Activated CD4-positive, alpha-beta T cell treated with anti-CD3 and anti-CD28 coated beads, Interleukin-2, amount 10 ng/mL, durations not matched to agents 7 days and 5 days (primary cell): ENCODE measurements at regions not wholly inside any gene's neighbourhood (a gene's known extent, or its start where the extent isn't known, plus 50 kb on each side); places are given as distances from the start of the nearest gene placed in this dataset.

Experiments used
- CTCF ChIA-PET: fragments of 350-600 bp; sonication (Branson Sonifier 250); formaldehyde crosslinking; loops from one replicate; lab custom pipeline; 2021; ENCODE audit warnings: antibody characterized with exemption; lab: Charles Lee
- POLR2A ChIA-PET: fragments of 350-600 bp; sonication (Branson Sonifier 250); formaldehyde crosslinking; loops from one replicate; lab custom pipeline; 2021; ENCODE audit warnings: antibody characterized with exemption; lab: Charles Lee
- DNase-seq: peaks from one replicate; pipeline ENCODE4 v3.0.0-alpha.2; 2020
- H3K27ac Mint-ChIP-seq: one replicate; pipeline ENCODE4 v1.8.0; 2021; ENCODE audit warnings: mild to moderate bottlenecking, moderate library complexity, mixed read lengths
- H3K27me3 Mint-ChIP-seq: one replicate; pipeline ENCODE4 v1.8.0; 2021; ENCODE audit warnings: mixed read lengths
- H3K36me3 Mint-ChIP-seq: one replicate; pipeline ENCODE4 v1.8.0; 2021; ENCODE audit warnings: low read depth, mixed read lengths
- H3K4me1 Mint-ChIP-seq: one replicate; pipeline ENCODE4 v1.8.0; 2021; ENCODE audit warnings: mixed read lengths
- H3K4me3 Mint-ChIP-seq: one replicate; pipeline ENCODE4 v1.8.0; 2021; ENCODE audit warnings: mild to moderate bottlenecking, moderate library complexity, mixed read lengths
- H3K9me3 Mint-ChIP-seq: one replicate; pipeline ENCODE4 v1.8.0; 2021; ENCODE audit warnings: mixed read lengths

DNA sequence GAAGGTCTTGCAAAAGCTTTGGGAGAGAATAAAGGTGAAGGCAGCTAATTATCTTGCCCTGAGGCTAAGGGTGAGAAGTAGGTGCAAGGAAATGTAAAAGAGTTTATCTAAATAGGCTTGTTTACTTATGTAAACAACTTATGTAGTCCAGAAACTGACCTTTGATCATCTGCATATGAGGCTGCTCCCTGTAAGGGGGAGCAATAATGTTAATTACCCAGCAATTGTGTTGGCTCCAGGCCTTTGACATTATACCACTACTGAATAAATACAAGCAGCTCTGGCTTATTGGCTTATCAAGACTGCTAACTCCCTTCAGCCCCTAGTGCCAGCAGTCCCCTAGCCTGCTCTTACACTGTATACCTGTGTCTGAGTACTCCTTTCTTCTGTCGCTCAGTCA lies 303.7 kb upstream of the GNPDA2 start:
- H3K36me3 Mint-ChIP-seq, result no peaks in the 10 kb centered on the region
- H3K4me1 Mint-ChIP-seq, result no peaks in the 10 kb centered on the region
- DNase-seq, result no peak
- ChIA-PET POLR2A (no interaction called here), CTCF (no interaction called here)
- H3K27me3 Mint-ChIP-seq, result no peaks in the 10 kb centered on the region
- H3K4me3 Mint-ChIP-seq, result no peak overlapping the region
- no peaks in the 10 kb centered on the region for H3K9me3 Mint-ChIP-seq
- no peak overlapping the region for H3K27ac Mint-ChIP-seq

DNA sequence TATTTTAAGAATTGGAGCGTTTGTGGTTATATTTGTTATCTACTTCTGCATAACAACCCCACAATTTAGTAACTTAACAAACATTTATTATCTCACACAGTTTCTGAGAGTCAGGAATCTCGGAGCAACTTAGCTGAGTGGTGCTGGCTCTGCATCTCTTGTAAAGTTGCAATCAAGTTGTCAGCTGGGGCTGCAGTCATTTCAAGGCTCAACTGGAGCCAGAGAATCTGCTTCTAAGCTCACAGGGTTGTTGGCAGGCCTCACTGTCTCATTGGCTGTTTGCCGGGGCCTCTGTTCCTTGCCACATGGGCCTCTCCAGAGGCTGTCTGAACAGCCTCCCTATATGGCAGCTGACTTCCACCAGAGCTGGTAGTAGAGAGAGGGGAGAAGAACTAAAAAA lies 281.2 kb upstream of the GNPDA2 start:
- no peak for DNase-seq
- peaks cover 2% of the 10 kb centered on the region for H3K9me3 Mint-ChIP-seq
- ChIA-PET CTCF (no interaction called here), POLR2A (no interaction called here)
- H3K4me3 Mint-ChIP-seq, result no peak overlapping the region
- no peaks in the 10 kb centered on the region for H3K4me1 Mint-ChIP-seq
- H3K36me3 Mint-ChIP-seq, result no peaks in the 10 kb centered on the region
- H3K27ac Mint-ChIP-seq, result no peak overlapping the region
- no peaks in the 10 kb centered on the region for H3K27me3 Mint-ChIP-seq

DNA sequence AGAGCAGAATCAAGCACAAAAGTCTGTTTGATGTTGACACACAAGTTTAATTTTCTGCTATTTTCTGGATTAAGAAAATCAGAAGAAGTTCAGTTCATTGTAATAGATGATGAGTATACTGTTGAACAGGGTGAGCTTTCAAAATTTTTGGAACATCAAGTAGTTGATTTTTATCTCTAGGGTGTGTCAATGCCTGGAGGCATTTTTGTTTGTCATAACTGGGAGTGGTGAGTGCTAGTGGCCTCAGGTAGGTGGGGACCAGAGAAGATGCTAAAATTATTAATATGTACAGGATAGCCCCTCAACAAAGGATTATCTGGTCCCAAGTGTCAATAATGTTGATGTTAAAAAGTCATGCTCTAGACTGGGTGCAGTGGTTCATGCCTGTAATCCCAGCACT lies 279.7 kb upstream of the GNPDA2 start:
- H3K9me3 Mint-ChIP-seq, result peaks cover 2% of the 10 kb centered on the region
- no peaks in the 10 kb centered on the region for H3K4me1 Mint-ChIP-seq
- no peaks in the 10 kb centered on the region for H3K36me3 Mint-ChIP-seq
- ChIA-PET POLR2A (no interaction called here), CTCF (no interaction called here)
- DNase-seq, result no peak
- no peaks in the 10 kb centered on the region for H3K27me3 Mint-ChIP-seq
- no peak overlapping the region for H3K27ac Mint-ChIP-seq
- H3K4me3 Mint-ChIP-seq, result no peak overlapping the region

DNA sequence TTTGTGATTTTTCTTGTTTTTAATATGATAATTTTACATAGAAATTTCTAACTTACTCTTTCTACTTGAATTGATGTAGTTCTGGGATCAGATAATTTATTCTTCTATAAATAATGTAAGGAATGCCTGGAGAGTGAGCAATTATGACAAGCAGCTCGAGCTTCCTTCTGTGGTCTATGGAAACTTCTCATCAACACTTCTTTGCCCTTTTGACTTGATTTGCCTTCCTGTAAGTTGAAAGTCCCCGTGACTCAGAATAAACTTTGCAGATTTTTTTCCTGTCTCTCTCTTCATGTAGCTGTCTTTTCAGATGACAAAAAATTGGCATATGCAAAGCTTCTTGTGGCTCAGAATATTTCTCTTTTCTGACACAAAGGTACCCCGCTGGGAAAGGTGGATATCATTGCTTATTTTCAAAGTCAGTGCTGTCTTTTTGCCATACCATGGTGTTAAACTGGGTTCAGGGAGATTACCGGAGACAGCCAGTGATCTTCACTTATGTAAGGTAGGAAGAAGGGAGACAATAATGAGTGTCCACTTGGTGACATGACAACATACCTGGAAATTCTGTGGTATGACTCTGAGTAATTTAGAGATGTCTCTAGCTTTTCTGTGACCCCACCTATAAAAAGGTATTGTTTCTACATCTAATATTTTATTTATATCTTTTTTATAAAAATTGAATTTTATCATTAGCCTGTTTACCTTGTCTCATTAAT lies 278.6 kb upstream of the GNPDA2 start:
- no peak for DNase-seq
- H3K27ac Mint-ChIP-seq, result no peak overlapping the region
- no peaks in the 10 kb centered on the region for H3K27me3 Mint-ChIP-seq
- POLR2A ChIA-PET, result no interaction called here
- H3K4me1 Mint-ChIP-seq, result no peaks in the 10 kb centered on the region
- H3K9me3 Mint-ChIP-seq, result peaks cover 2% of the 10 kb centered on the region
- H3K36me3 Mint-ChIP-seq, result no peaks in the 10 kb centered on the region
- CTCF ChIA-PET, result no interaction called here
- no peak overlapping the region for H3K4me3 Mint-ChIP-seq

DNA sequence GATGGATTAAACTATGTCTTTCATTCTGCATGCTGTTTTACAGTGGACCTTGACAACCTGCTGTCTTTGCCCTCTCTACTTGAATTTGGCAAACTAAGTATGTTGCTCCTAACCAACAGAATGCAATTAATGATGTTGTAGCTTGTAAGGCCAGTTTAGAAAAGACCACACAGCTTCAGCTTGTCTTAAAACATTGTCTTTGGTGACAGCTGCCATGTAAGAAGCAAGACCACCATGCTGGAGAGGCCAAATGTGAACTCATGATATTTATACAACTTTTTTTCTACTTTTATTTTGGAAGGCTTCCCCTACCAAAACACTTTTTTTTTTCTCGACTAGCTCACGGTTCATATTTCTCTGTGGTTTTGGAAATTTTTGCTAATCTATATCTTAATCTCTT lies 278.0 kb upstream of the GNPDA2 start:
- POLR2A ChIA-PET, result no interaction called here
- H3K9me3 Mint-ChIP-seq, result peaks cover 2% of the 10 kb centered on the region
- CTCF ChIA-PET, result no interaction called here

DNA sequence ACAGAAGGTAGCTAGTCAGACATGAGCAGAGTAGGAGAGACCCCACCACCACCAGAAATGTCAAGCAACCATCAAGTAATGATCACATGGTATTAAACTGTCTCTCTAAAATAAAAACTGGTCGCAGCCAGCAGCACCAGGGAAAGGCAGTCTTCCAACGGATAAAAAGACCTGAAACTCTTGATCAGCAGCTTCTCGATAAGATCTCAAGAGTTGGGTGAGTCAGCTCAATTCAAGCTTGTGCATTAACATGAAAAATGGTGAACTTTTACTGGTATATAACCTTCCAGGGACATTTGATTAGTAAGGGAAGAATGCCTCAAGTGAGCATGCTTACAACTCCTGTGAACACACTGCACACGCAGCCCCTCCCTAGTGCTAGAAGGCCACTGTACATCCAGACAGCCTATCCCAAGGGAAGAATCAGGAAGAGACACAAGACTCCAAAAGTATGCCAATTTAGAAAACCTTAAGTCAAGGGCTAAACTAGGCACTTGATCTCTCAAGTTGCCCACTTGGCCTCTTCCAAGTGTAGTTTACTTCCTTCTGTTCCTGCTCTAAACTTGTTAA lies 270.0 kb upstream of the GNPDA2 start:
- Mint-ChIP-seq H3K4me3 (no peak overlapping the region), H3K4me1 (no peaks in the 10 kb centered on the region), H3K9me3 (peaks cover 2% of the 10 kb centered on the region), H3K36me3 (no peaks in the 10 kb centered on the region), H3K27ac (no peak overlapping the region), H3K27me3 (no peaks in the 10 kb centered on the region)
- ChIA-PET POLR2A (no interaction called here), CTCF (no interaction called here)
- DNase-seq, result no peak

More for the DNA sequence above, 278.0 kb upstream of the GNPDA2 start:
- Mint-ChIP-seq H3K36me3 (no peaks in the 10 kb centered on the region), H3K27me3 (no peaks in the 10 kb centered on the region), H3K4me3 (no peak overlapping the region), H3K27ac (no peak overlapping the region), H3K4me1 (no peaks in the 10 kb centered on the region)
- DNase-seq, result no peak

DNA sequence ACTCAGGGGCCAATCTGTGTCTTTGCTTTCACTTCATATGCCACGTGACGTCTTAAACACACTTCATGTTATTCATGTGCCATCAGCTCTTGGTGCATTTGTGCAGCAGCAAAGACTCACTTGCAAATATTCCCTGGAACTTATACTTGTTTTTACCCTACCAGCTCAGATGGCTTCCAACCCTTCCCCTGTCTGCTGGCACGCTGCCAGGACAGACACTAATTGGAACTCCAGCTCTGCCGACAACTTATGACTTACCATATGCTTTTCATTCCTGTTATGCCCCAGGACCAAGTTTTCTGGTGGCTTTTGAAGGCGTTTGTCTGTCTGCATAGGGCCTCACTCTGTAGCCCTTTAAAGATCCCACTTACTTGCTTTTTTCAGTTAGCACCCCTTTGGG lies 261.7 kb upstream of the GNPDA2 start:
- DNase-seq, result no peak
- no peak overlapping the region for H3K27ac Mint-ChIP-seq
- no peaks in the 10 kb centered on the region for H3K4me1 Mint-ChIP-seq
- no peaks in the 10 kb centered on the region for H3K27me3 Mint-ChIP-seq
- no peaks in the 10 kb centered on the region for H3K36me3 Mint-ChIP-seq
- no peak overlapping the region for H3K4me3 Mint-ChIP-seq
- ChIA-PET POLR2A (no interaction called here), CTCF (no interaction called here)
- peaks cover 10% of the 10 kb centered on the region for H3K9me3 Mint-ChIP-seq

DNA sequence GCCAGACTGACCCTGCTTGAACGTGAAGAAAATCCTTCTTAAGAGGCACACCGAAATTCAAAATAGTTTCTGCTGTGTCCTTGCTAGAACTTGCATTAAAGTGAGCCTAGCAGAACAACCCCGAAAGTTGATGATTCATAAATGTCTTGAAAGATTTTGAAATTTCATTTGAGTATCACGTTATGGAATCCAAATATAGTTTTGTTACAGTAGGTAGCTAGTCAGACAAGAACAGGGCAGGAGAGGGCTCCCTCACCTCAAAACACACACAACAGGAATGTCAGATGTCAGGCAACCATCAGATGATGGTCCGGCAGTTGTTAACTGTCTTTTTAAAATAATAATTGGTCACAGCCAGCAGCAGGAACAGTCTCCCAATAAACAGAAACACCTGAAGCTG lies 259.6 kb upstream of the GNPDA2 start:
- Mint-ChIP-seq H3K27ac (no peak overlapping the region), H3K4me3 (no peak overlapping the region), H3K4me1 (no peaks in the 10 kb centered on the region), H3K27me3 (no peaks in the 10 kb centered on the region), H3K9me3 (peaks cover 10% of the 10 kb centered on the region), H3K36me3 (no peaks in the 10 kb centered on the region)
- CTCF ChIA-PET, result no interaction called here
- DNase-seq, result no peak
- POLR2A ChIA-PET, result no interaction called here

DNA sequence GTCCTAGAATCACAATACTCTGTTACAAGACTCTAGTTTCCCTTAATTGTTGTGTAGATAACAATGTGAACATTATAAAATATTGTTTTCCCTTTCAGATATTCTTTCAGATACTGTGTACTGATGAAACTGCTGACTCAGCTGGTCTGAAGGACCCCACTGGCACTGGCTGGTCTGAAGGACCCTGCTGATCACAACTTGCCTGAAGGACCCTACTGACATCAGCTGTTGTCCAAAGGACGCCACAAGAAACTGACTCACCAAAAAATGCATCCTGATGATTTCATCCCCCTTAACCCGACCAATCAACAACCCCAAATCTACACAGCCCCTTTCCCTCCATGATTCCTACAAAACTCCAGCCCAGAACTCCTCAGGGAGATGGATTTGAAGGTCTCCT lies 258.8 kb upstream of the GNPDA2 start:
- CTCF ChIA-PET, result no interaction called here
- Mint-ChIP-seq H3K9me3 (peaks cover 10% of the 10 kb centered on the region), H3K4me3 (no peak overlapping the region), H3K27me3 (no peaks in the 10 kb centered on the region), H3K4me1 (no peaks in the 10 kb centered on the region), H3K36me3 (no peaks in the 10 kb centered on the region), H3K27ac (no peak overlapping the region)
- DNase-seq, result no peak
- POLR2A ChIA-PET, result no interaction called here

DNA sequence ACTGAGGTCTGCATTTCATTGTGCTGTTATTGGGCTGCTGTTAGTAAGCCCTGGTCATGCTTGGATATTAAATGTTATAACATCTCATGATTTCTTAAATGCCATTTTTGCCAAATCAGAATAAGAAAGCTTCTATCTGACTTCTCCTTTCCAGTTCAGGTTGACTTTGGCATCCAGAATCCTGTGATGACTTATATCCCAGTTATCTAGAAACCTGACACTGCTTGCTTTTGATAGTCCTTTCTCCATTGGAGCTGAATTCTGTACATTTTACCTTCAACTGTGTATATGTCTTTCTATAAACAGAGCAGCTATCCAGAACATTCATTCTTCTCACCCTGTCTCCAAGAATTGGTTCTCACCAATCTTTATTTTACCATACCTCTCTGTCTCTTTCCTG lies 257.7 kb upstream of the GNPDA2 start:
- H3K36me3 Mint-ChIP-seq, result no peaks in the 10 kb centered on the region
- peaks cover 10% of the 10 kb centered on the region for H3K9me3 Mint-ChIP-seq

DNA sequence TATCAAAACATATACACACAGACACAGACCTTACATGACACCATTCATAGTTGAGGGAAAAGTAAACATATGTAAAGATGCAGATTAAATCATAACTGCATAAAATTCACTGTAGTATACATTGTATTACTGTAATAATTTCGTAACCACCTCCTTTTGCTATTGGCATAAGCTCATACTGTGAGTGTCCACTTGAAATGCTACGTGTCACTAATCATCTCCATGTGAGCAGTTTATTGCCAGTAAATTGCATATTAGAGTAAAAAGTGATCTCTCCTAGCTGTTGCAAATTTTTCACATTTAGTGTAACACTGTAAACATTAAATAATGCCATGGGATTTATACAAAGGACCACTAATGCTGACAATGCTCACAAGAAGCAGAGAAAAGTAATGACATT lies 256.7 kb upstream of the GNPDA2 start:
- CTCF ChIA-PET, result no interaction called here

More for the DNA sequence above, 257.7 kb upstream of the GNPDA2 start:
- no peak overlapping the region for H3K4me3 Mint-ChIP-seq
- POLR2A ChIA-PET, result no interaction called here
- CTCF ChIA-PET, result no interaction called here
- DNase-seq, result no peak
- H3K4me1 Mint-ChIP-seq, result no peaks in the 10 kb centered on the region
- H3K27me3 Mint-ChIP-seq, result no peaks in the 10 kb centered on the region
- no peak overlapping the region for H3K27ac Mint-ChIP-seq

DNA sequence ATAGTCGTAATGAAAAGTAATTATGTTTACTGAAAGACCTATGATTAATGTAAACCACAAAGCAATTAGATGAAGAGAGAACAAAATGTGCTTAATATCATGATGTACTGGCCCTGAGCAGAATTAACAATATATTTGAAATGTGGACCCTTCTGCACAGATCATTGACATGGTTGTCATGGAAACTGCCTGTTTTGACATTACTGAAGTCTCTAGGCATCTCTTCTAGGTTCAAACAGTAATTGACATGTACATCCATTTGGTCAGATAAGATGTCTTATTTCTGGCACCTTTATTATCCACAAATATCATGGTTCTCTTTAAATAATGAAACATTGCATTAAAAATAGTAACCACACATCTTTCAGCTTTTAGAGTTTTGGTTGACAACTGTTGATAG lies 251.7 kb upstream of the GNPDA2 start:
- no peaks in the 10 kb centered on the region for H3K36me3 Mint-ChIP-seq
- ChIA-PET POLR2A (no interaction called here), CTCF (no interaction called here)
- no peak overlapping the region for H3K27ac Mint-ChIP-seq
- H3K4me3 Mint-ChIP-seq, result no peak overlapping the region
- no peak for DNase-seq
- no peaks in the 10 kb centered on the region for H3K4me1 Mint-ChIP-seq
- H3K9me3 Mint-ChIP-seq, result no peaks in the 10 kb centered on the region
- no peaks in the 10 kb centered on the region for H3K27me3 Mint-ChIP-seq

More for the DNA sequence above, 256.7 kb upstream of the GNPDA2 start:
- Mint-ChIP-seq H3K4me3 (no peak overlapping the region), H3K27me3 (no peaks in the 10 kb centered on the region), H3K36me3 (no peaks in the 10 kb centered on the region), H3K4me1 (no peaks in the 10 kb centered on the region), H3K27ac (no peak overlapping the region), H3K9me3 (peaks cover 3% of the 10 kb centered on the region)
- DNase-seq, result no peak
- POLR2A ChIA-PET, result no interaction called here

DNA sequence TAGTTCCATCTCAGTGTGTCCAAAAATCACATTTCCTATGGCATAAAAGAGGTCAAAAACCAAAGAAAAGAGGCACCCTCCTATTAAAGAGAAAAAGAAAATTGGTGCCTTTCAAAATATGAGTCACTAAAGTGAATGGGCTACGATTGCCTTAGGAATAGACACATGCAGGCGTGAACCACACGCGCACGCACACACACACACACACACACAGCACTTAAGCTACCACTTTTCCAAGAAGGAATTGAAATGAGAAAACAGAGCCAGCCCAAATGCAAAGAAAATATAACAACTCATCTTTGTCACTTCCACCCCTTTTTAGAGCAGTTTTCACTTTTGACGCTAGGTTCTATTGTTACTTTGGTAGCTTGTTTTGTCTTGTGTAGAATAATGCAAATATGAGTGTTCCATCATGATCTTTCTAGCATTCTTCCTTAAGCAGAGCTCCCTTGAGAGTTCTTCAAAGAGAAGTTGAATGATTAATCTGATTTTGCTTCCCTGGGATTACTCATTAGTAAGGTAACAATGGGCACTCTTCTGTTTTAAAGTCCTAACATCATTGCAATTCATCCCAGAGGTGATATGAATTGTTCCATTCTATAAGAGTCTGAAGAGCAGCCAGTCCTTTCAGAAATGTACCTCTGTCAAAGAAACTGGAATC lies 239.2 kb upstream of the GNPDA2 start:
- Mint-ChIP-seq H3K27ac (no peak overlapping the region), H3K36me3 (no peaks in the 10 kb centered on the region), H3K27me3 (no peaks in the 10 kb centered on the region), H3K9me3 (peaks cover 8% of the 10 kb centered on the region), H3K4me1 (no peaks in the 10 kb centered on the region), H3K4me3 (no peak overlapping the region)
- CTCF ChIA-PET, result no interaction called here
- POLR2A ChIA-PET, result no interaction called here
- no peak for DNase-seq
